HCT116 (cell line): ENCODE measurements at regions not wholly inside any gene's neighbourhood (a gene's known extent, or its start where the extent isn't known, plus 50 kb on each side); places are given as distances from the start of the nearest gene placed in this dataset.

Source experiments
- ATAC-seq: fragments of 200-7000 bp; cut with Tn5 transposase; 2 replicates; pipeline ENCODE4 v1.9.1; 2020; ENCODE audit warnings: mild to moderate bottlenecking, moderate library complexity
- BruUV-seq: library from RNA; stranded (reverse); fragments of 400-500 nt; replicated peaks from 2 replicates; lab custom pipeline; 2021; lab: Mats Ljungman, UMichigan
- CTCF ChIA-PET: fragments of 300-600 bp; sonication (Branson Sonifier 250); formaldehyde crosslinking; loops from one replicate; lab custom pipeline; 2021; ENCODE audit warnings: antibody characterized with exemption; lab: Charles Lee
- POLR2A ChIA-PET: fragments of 300-600, 350-600 bp; sonication (Branson Sonifier 250); formaldehyde crosslinking; loops from one replicate; lab custom pipeline; 2021; ENCODE audit warnings: antibody characterized with exemption; lab: Charles Lee
- RAD21 ChIA-PET, 2 experiments: fragments of 300-600 bp; sonication (Branson Sonifier 250); formaldehyde crosslinking; loops; one replicate each; lab custom pipeline; 2023; ENCODE audit warnings: low total read pairs in 2 of 2; ENCODE audit not compliant: uncharacterized antibody in 2 of 2, unreplicated experiment in 2 of 2, low non-redundant PET in 1 of 2; lab: Charles Lee
- DNase-seq: peaks from one replicate; pipeline ENCODE4 v3.0.0-alpha.2; 2010; ENCODE audit warnings: low read depth, low spot score
- H2AFZ ChIP-seq: fragments of 200-600 bp; shearing (Covaris generic), sonication (generic); 2 replicates; pipeline ENCODE4 v1.6.1; 2017; ENCODE audit warnings: low read depth, mixed run types, mixed read lengths, antibody characterized with exemption, low read length; ENCODE audit not compliant: poor library complexity, severe bottlenecking
- H3K27ac ChIP-seq: 2 replicates; pipeline ENCODE4 v1.5.1; 2012; ENCODE audit warnings: low read depth, low read length
- H3K27me3 ChIP-seq: fragments of 200-600 bp; sonication (generic); 2 replicates; pipeline ENCODE4 v1.6.1; 2016; ENCODE audit warnings: mixed run types, low read length, mixed read lengths; ENCODE audit not compliant: insufficient read depth
- H3K36me3 ChIP-seq, 2 experiments: fragments of 200-500 bp in 1 of 2; fragments of 200-600 bp in 1 of 2; sonication (Bioruptor generic) in 1 of 2; sonication (generic) in 1 of 2; 2 replicates each; pipeline versions ENCODE4 v1.5.1 to v1.6.1; 2014 to 2016; ENCODE audit warnings: low read length in 2 of 2, inconsistent platforms in 1 of 2, mixed read lengths in 1 of 2, mixed run types in 1 of 2; ENCODE audit not compliant: insufficient read depth in 2 of 2, control insufficient read depth in 1 of 2
- H3K4me1 ChIP-seq, 2 experiments: fragments of 200-600 bp in 1 of 2; sonication (generic) in 1 of 2; 2 replicates each; pipeline versions ENCODE4 v1.5.1 to v1.6.1; 2012 to 2017; ENCODE audit warnings: low read length in 2 of 2, inconsistent platforms in 1 of 2, mild to moderate bottlenecking in 1 of 2, mixed read lengths in 1 of 2, mixed run types in 1 of 2, moderate library complexity in 1 of 2; ENCODE audit not compliant: insufficient read depth in 2 of 2, control insufficient read depth in 1 of 2
- H3K4me2 ChIP-seq: fragments of 200-600 bp; sonication (generic); 2 replicates; pipeline ENCODE4 v1.6.1; 2017; ENCODE audit warnings: mixed run types, low read length, mixed read lengths
- H3K4me3 ChIP-seq, 2 experiments: fragments of 200-600 bp in 1 of 2; sonication (generic) in 1 of 2; replicated peaks in 1 of 2; 2 replicates each; pipeline ENCODE4 v1.5.1; 2011 to 2016; ENCODE audit warnings: low read length in 2 of 2, control low read depth in 1 of 2, low read depth in 1 of 2, mild to moderate bottlenecking in 1 of 2, mixed read lengths in 1 of 2, mixed run types in 1 of 2
- H3K79me2 ChIP-seq: fragments of 200-600 bp; sonication (generic); 2 replicates; pipeline ENCODE4 v1.6.1; 2017; ENCODE audit warnings: mild to moderate bottlenecking, mixed run types, low read length, moderate library complexity, mixed read lengths; ENCODE audit not compliant: insufficient read depth
- H3K9ac ChIP-seq: fragments of 200-600 bp; sonication (generic); 2 replicates; pipeline ENCODE4 v1.6.1; 2016; ENCODE audit warnings: low read length, mixed read lengths
- H3K9me2 ChIP-seq: fragments of 200-600 bp; sonication (generic), shearing (Covaris generic); 2 replicates; pipeline ENCODE4 v1.6.1; 2017; ENCODE audit warnings: mixed run types, mild to moderate bottlenecking, moderate library complexity; ENCODE audit not compliant: insufficient read depth
- H3K9me3 ChIP-seq, 2 experiments: fragments of 200-500 bp in 1 of 2; fragments of 200-600 bp in 1 of 2; sonication (Bioruptor generic) in 1 of 2; sonication (generic) in 1 of 2; 2 replicates each; pipeline ENCODE4 v1.6.1; 2014 to 2017; ENCODE audit warnings: low read length in 2 of 2, mixed read lengths in 2 of 2, inconsistent platforms in 1 of 2, low read depth in 1 of 2, mild to moderate bottlenecking in 1 of 2, mixed run types in 1 of 2, moderate library complexity in 1 of 2; ENCODE audit not compliant: control insufficient read depth in 1 of 2, insufficient read depth in 1 of 2
- H4K20me1 ChIP-seq: fragments of 200-600 bp; sonication (generic), shearing (Covaris generic); 2 replicates; pipeline ENCODE4 v1.6.1; 2017; ENCODE audit warnings: mixed run types, mild to moderate bottlenecking, moderate library complexity; ENCODE audit not compliant: insufficient read depth
- CEBPB ChIP-seq: IDR thresholded peaks from 2 replicates; pipeline ENCODE4 v1.6.1; 2012; ENCODE audit warnings: low read depth
- CTCF ChIP-seq, 3 experiments: fragments of 200-600 bp in 1 of 3; sonication (generic) in 1 of 3; IDR thresholded peaks in 2 of 3; conservative IDR thresholded peaks in 1 of 3; 2 replicates each; pipeline ENCODE4 v1.5.1; 2012 to 2017; ENCODE audit warnings: low read depth in 2 of 3, low read length in 2 of 3, antibody characterized with exemption in 1 of 3, borderline replicate concordance in 1 of 3, control low read depth in 1 of 3, mild to moderate bottlenecking in 1 of 3, mixed read lengths in 1 of 3, mixed run types in 1 of 3, moderate library complexity in 1 of 3; ENCODE audit not compliant: insufficient read depth in 1 of 3
- EGR1 ChIP-seq: IDR thresholded peaks from 2 replicates; pipeline ENCODE4 v1.6.1; 2012; ENCODE audit warnings: low read depth
- ELF1 ChIP-seq: IDR thresholded peaks from 2 replicates; pipeline ENCODE4 v1.6.1; 2012; ENCODE audit warnings: low read depth, borderline replicate concordance
- FOSL1 ChIP-seq: IDR thresholded peaks from 2 replicates; pipeline ENCODE4 v1.6.1; 2012; ENCODE audit warnings: low read depth
- POLR2AphosphoS5 ChIP-seq: IDR thresholded peaks from 2 replicates; pipeline ENCODE4 v1.6.1; 2011; ENCODE audit warnings: mild to moderate bottlenecking, low read depth, low read length, moderate library complexity
- SP1 ChIP-seq: IDR thresholded peaks from 2 replicates; pipeline ENCODE4 v1.6.1; 2012; ENCODE audit warnings: low read depth
- SRF ChIP-seq: IDR thresholded peaks from 2 replicates; pipeline ENCODE4 v1.6.1; 2012; ENCODE audit warnings: low read depth
- ZFX ChIP-seq: fragments of 450-650 bp; IDR thresholded peaks from 2 replicates; pipeline ENCODE4 v1.6.1; 2017
- ZNF274 ChIP-seq: fragments of 200-500 bp; sonication (Bioruptor generic); IDR thresholded peaks from 2 replicates; pipeline ENCODE4 v1.6.1; 2014; ENCODE audit warnings: mild to moderate bottlenecking, low read depth, low read length, inconsistent platforms
- intact Hi-C: fragments of 100-400 bp; cut with micrococcal nuclease; formaldehyde crosslinking; loops from 2 replicates; pipeline ENCODE4 v1.10.0; 2022

- no peak for TF ChIP-seq CEBPB
- TF ChIP-seq CTCF (IDR thresholded peaks at IDR 0.05 in 2 of 3, conservative IDR thresholded peaks at IDR 0.05 in 1 of 3; ENCODE audit: borderline replicate concordance in 1 of 3, insufficient read depth in 1 of 3, low read depth in 2 of 3, low read length in 2 of 3) = no peak
- no peak for TF ChIP-seq FOSL1
- TF ChIP-seq SP1 = no peak
- TF ChIP-seq SRF = no peak
- H2AFZ ChIP-seq = no peak overlapping the region
- CTCF ChIA-PET = no interaction called here
Measured at GRCh38 chr2:37456479-37456878, 112.0 kb downstream of the QPCT start.

GRCh38 chr2:37457401-37457901, 113.0 kb downstream of the QPCT start:
- no peak overlapping the region for H3K9ac ChIP-seq
- H4K20me1 ChIP-seq = no peaks in the 10 kb centered on the region
- ChIA-PET POLR2A (no interaction called here), CTCF (no interaction called here), RAD21 (no interaction called here)
- H3K9me3 ChIP-seq = no peaks in the 10 kb centered on the region
- H3K4me2 ChIP-seq = no peak overlapping the region
- BruUV-seq = no TSS peak
- H3K4me3 ChIP-seq = no peak overlapping the region
- intact Hi-C loops = no loop called here
- no peaks in the 10 kb centered on the region for H3K27me3 ChIP-seq
- H2AFZ ChIP-seq = no peak overlapping the region
- H3K9me2 ChIP-seq = no peaks in the 10 kb centered on the region
- DNase-seq (no peak), ATAC-seq (no peak)
- H3K36me3 ChIP-seq = no peaks in the 10 kb centered on the region
- TF ChIP-seq ZFX = no peak
- no peak for TF ChIP-seq CEBPB
- TF ChIP-seq EGR1 = no peak
- no peak for TF ChIP-seq ELF1
- TF ChIP-seq POLR2AphosphoS5 = no peak
- TF ChIP-seq ZNF274 = no peak
- no peak overlapping the region for H3K27ac ChIP-seq
- no peaks in the 10 kb centered on the region for H3K79me2 ChIP-seq
- no peaks in the 10 kb centered on the region for H3K4me1 ChIP-seq

More at GRCh38 chr2:37456479-37456878, 112.0 kb downstream of the QPCT start:
- Histone ChIP-seq H3K27me3 (no peaks in the 10 kb centered on the region), H3K9me2 (no peaks in the 10 kb centered on the region), H3K4me3 (no peak overlapping the region), H3K4me2 (no peak overlapping the region), H4K20me1 (no peaks in the 10 kb centered on the region), H3K79me2 (no peaks in the 10 kb centered on the region), H3K27ac (no peak overlapping the region), H3K9me3 (no peaks in the 10 kb centered on the region), H3K4me1 (no peaks in the 10 kb centered on the region), H3K9ac (no peak overlapping the region), H3K36me3 (no peaks in the 10 kb centered on the region)
- no peak for DNase-seq
- no TSS peak for BruUV-seq
- ChIA-PET RAD21 (no interaction called here), POLR2A (no interaction called here)
- intact Hi-C loops = no loop called here
- no peak for ATAC-seq
